NB4 (cell line): ENCODE measurements at regions not wholly inside any gene's neighbourhood (a gene's known extent, or its start where the extent isn't known, plus 50 kb on each side); places are given as distances from the start of the nearest gene placed in this dataset.

Experiments used
- DNase-seq: peaks from one replicate; pipeline ENCODE4 v3.0.0; 2010; ENCODE audit warnings: low read depth
- H3K4me3 ChIP-seq: one replicate; pipeline ENCODE4 v1.5.1; 2011; ENCODE audit warnings: mild to moderate bottlenecking, low read depth, low read length, moderate library complexity
- CTCF ChIP-seq: IDR thresholded peaks from one replicate; pipeline ENCODE4 v1.5.1; 2012; ENCODE audit warnings: low read depth, low read length
- MAX ChIP-seq: IDR thresholded peaks from 2 replicates; pipeline ENCODE4 v1.6.1; 2011; ENCODE audit warnings: low read depth, low read length
- MYC ChIP-seq: IDR thresholded peaks from 2 replicates; pipeline ENCODE4 v1.6.1; 2011; ENCODE audit warnings: low read depth, low read length
- POLR2A ChIP-seq: IDR thresholded peaks from 2 replicates; pipeline ENCODE4 v1.6.1; 2011; ENCODE audit warnings: mild to moderate bottlenecking; ENCODE audit not compliant: insufficient read length; ENCODE audit errors: extremely low read depth

GRCh38 chr2:9740382-9741073 is 102.7 kb upstream of the TAF1B start:
- DNase-seq: no peak
- no peak overlapping the region for H3K4me3 ChIP-seq
- no peak for TF ChIP-seq CTCF
- no peak for TF ChIP-seq MAX
- no peak for TF ChIP-seq MYC
- no peak for TF ChIP-seq POLR2A

GRCh38 chr2:9741110-9741509 is 102.2 kb upstream of the TAF1B start:
- DNase-seq: no peak
- no peak overlapping the region for H3K4me3 ChIP-seq
- no peak for TF ChIP-seq MYC

GRCh38 chr2:9742601-9743000 is 100.7 kb upstream of the TAF1B start:
- H3K4me3 ChIP-seq: no peak overlapping the region
- TF ChIP-seq CTCF: no peak
- TF ChIP-seq MYC: no peak
- TF ChIP-seq MAX: no peak
- TF ChIP-seq POLR2A: no peak
- no peak for DNase-seq

- no peak for DNase-seq
- no peak for TF ChIP-seq CTCF
- no peak for TF ChIP-seq MYC
- no peak overlapping the region for H3K4me3 ChIP-seq
These were observed 98.8 kb upstream of the TAF1B start for GRCh38 chr2:9744256-9745004.

- H3K4me3 ChIP-seq: no peak overlapping the region
- no peak for TF ChIP-seq CTCF
- no peak for TF ChIP-seq MYC
- no peak for TF ChIP-seq MAX
- no peak for TF ChIP-seq POLR2A
- DNase-seq: no peak
These were observed 97.9 kb upstream of the TAF1B start for GRCh38 chr2:9745153-9745899.

- no peak for TF ChIP-seq MAX
- no peak for TF ChIP-seq CTCF
- TF ChIP-seq POLR2A: no peak
- TF ChIP-seq MYC: no peak
- H3K4me3 ChIP-seq: no peak overlapping the region
- DNase-seq: no peak
These were observed 95.9 kb upstream of the TAF1B start for GRCh38 chr2:9747396-9747795.
